ENCODE measurements at regions not wholly inside any gene's neighbourhood (a gene's known extent, or its start where the extent isn't known, plus 50 kb on each side); places are given as distances from the start of the nearest gene placed in this dataset.

GRCh38 chr6:168956884-168957730 lies 296.5 kb downstream of the THBS2 start:
- no peak overlapping the region for H3K27ac ChIP-seq
- CTCF ChIA-PET: interaction anchor here (0.5 to 1.4 kb wide), 14 partner anchors 8 to 1560 kb away, joined by 3 to 5 read pairs (median 3); no protein-coding TSS in a partner anchor
- POLR2A ChIA-PET (ENCODE audit: low non-redundant PET): no interaction called here
- peak; percentile 85 for DNase-seq (ENCODE audit: low spot score)
- peak; percentile 81 for TF ChIP-seq CTCF (conservative IDR thresholded peaks at IDR 0.05; ENCODE audit: low read depth)

GRCh38 chr6:168956141-168956838 lies 297.4 kb downstream of the THBS2 start:
- no peak overlapping the region for H3K27ac ChIP-seq
- ChIA-PET POLR2A (ENCODE audit: low non-redundant PET) (no interaction called here), CTCF (interaction anchor here (0.5 to 1.4 kb wide), 13 partner anchors 9 to 1561 kb away, joined by 3 to 5 read pairs (median 3); no protein-coding TSS in a partner anchor)
- no peak for TF ChIP-seq CTCF (conservative IDR thresholded peaks at IDR 0.05; ENCODE audit: low read depth)
- no peak for DNase-seq (ENCODE audit: low spot score)

GRCh38 chr6:168953461-168953860 lies 300.2 kb downstream of the THBS2 start:
- no peak for TF ChIP-seq CTCF (conservative IDR thresholded peaks at IDR 0.05; ENCODE audit: low read depth)
- DNase-seq (ENCODE audit: low spot score): no peak
- CTCF ChIA-PET: interaction anchor here (0.7 kb wide), 1 partner anchor 141 kb away, joined by 4 read pairs; no protein-coding TSS in a partner anchor
- POLR2A ChIA-PET (ENCODE audit: low non-redundant PET): no interaction called here
- H3K27ac ChIP-seq: no peak overlapping the region

GRCh38 chr6:168951217-168951616 lies 302.4 kb downstream of the THBS2 start:
- POLR2A ChIA-PET (ENCODE audit: low non-redundant PET): no interaction called here
- no peak for DNase-seq (ENCODE audit: low spot score)
- TF ChIP-seq CTCF (conservative IDR thresholded peaks at IDR 0.05; ENCODE audit: low read depth): no peak
- CTCF ChIA-PET: interaction anchor here (0.5 kb wide), 2 partner anchors 54 to 494 kb away, joined by 3 read pairs; no protein-coding TSS in a partner anchor
- H3K27ac ChIP-seq: no peak overlapping the region

GRCh38 chr6:168950858-168951214 lies 302.8 kb downstream of the THBS2 start:
- no peak for TF ChIP-seq CTCF (conservative IDR thresholded peaks at IDR 0.05; ENCODE audit: low read depth)
- CTCF ChIA-PET: no interaction called here
- H3K27ac ChIP-seq: no peak overlapping the region
- DNase-seq (ENCODE audit: low spot score): no peak
- POLR2A ChIA-PET (ENCODE audit: low non-redundant PET): no interaction called here

GRCh38 chr6:168949981-168950857 lies 303.4 kb downstream of the THBS2 start:
- TF ChIP-seq CTCF (conservative IDR thresholded peaks at IDR 0.05; ENCODE audit: low read depth): no peak
- ChIA-PET POLR2A (ENCODE audit: low non-redundant PET) (no interaction called here), CTCF (no interaction called here)
- DNase-seq (ENCODE audit: low spot score): no peak
- no peak overlapping the region for H3K27ac ChIP-seq
